Endothelial cell of umbilical vein (primary cell): ENCODE measurements at regions not wholly inside any gene's neighbourhood (a gene's known extent, or its start where the extent isn't known, plus 50 kb on each side); places are given as distances from the start of the nearest gene placed in this dataset.

Source experiments
- BruUV-seq: library from RNA; stranded (reverse); fragments of 400-500 nt; replicated peaks from 2 replicates; lab custom pipeline; 2021; lab: Mats Ljungman, UMichigan
- CTCF ChIA-PET: fragments of 300-600, 350-600 bp; sonication (Branson Sonifier 250); formaldehyde crosslinking; loops from one replicate; lab custom pipeline; 2021; ENCODE audit warnings: antibody characterized with exemption, inconsistent platforms; lab: Charles Lee
- POLR2A ChIA-PET: fragments of 300-600, 350-600 bp; sonication (Branson Sonifier 250); formaldehyde crosslinking; loops from one replicate; lab custom pipeline; 2021; ENCODE audit warnings: antibody characterized with exemption, inconsistent platforms; lab: Charles Lee
- DNase-seq: peaks from one replicate; pipeline ENCODE4 v3.0.0-alpha.2; 2011; ENCODE audit warnings: low read depth, low spot score
- FAIRE-seq: peaks from 2 replicates; lab custom pipeline; 2011; peaks lifted over from hg19 to GRCh38; lab: Jason Lieb, UNC
- H2AFZ ChIP-seq: 2 replicates; pipeline ENCODE4 v1.6.0; 2012; ENCODE audit warnings: low read depth, low read length, control low read depth, inconsistent platforms
- H3K27ac ChIP-seq: 2 replicates; pipeline ENCODE4 v1.5.1; 2011; ENCODE audit warnings: low read depth, mild to moderate bottlenecking, control low read depth, low read length, moderate library complexity; ENCODE audit not compliant: insufficient read depth
- H3K27me3 ChIP-seq, 2 experiments: 2 replicates each; pipeline versions ENCODE4 v1.6.0 to v1.6.1; 2011; ENCODE audit warnings: low read length in 2 of 2, mixed read lengths in 1 of 2; ENCODE audit not compliant: control insufficient read depth in 2 of 2, insufficient read depth in 2 of 2
- H3K36me3 ChIP-seq, 2 experiments: 2 replicates in 1 of 2; 3 replicates in 1 of 2; pipeline ENCODE4 v1.5.1; 2011; ENCODE audit warnings: low read length in 2 of 2, mild to moderate bottlenecking in 1 of 2, moderate library complexity in 1 of 2; ENCODE audit not compliant: control insufficient read depth in 2 of 2, insufficient read depth in 2 of 2; ENCODE audit errors: extremely low read depth in 1 of 2
- H3K4me1 ChIP-seq: 3 replicates; pipeline ENCODE4 v1.5.1; 2011; ENCODE audit warnings: mild to moderate bottlenecking, low read length; ENCODE audit not compliant: control insufficient read depth, insufficient read depth; ENCODE audit errors: extremely low read depth
- H3K4me2 ChIP-seq: 2 replicates; pipeline ENCODE4 v1.6.1; 2011; ENCODE audit warnings: low read length, control low read depth, mixed read lengths; ENCODE audit not compliant: insufficient read depth
- H3K4me3 ChIP-seq, 3 experiments: fragments of 200-600 bp in 1 of 3; sonication (generic), shearing (Covaris generic) in 1 of 3; replicated peaks in 1 of 3; 2 replicates each; pipeline ENCODE4 v1.5.1; 2011 to 2016; ENCODE audit warnings: control low read depth in 3 of 3, low read length in 3 of 3, mild to moderate bottlenecking in 2 of 3, inconsistent platforms in 1 of 3, low read depth in 1 of 3, moderate library complexity in 1 of 3; ENCODE audit not compliant: insufficient read depth in 1 of 3
- H3K79me2 ChIP-seq: 2 replicates; pipeline ENCODE4 v1.6.0; 2012; ENCODE audit warnings: low read length, inconsistent platforms; ENCODE audit not compliant: control insufficient read depth, insufficient read depth
- H3K9ac ChIP-seq: replicated peaks from 2 replicates; pipeline ENCODE3; 2011; ENCODE audit warnings: low read length, control low read depth; ENCODE audit not compliant: insufficient read depth; ENCODE audit errors: extremely low read depth
- H3K9me1 ChIP-seq: replicated peaks from 3 replicates; pipeline ENCODE4 v1.6.0; 2011; ENCODE audit warnings: mild to moderate bottlenecking, low read length; ENCODE audit not compliant: control insufficient read depth, insufficient read depth; ENCODE audit errors: extremely low read depth
- H3K9me3 ChIP-seq: replicated peaks from 2 replicates; pipeline ENCODE4 v1.5.1; 2012; ENCODE audit warnings: low read length, inconsistent platforms; ENCODE audit not compliant: control insufficient read depth, insufficient read depth
- H4K20me1 ChIP-seq: replicated peaks from 2 replicates; pipeline ENCODE3; 2011; ENCODE audit warnings: mild to moderate bottlenecking, low read length; ENCODE audit not compliant: control insufficient read depth, insufficient read depth; ENCODE audit errors: extremely low read depth
- EZH2 ChIP-seq: IDR thresholded peaks from 2 replicates; pipeline ENCODE4 v1.6.1; 2012; ENCODE audit warnings: borderline replicate concordance, low read depth, mild to moderate bottlenecking, moderate library complexity, low read length, inconsistent platforms; ENCODE audit not compliant: severe bottlenecking
- FOS ChIP-seq: IDR thresholded peaks from 2 replicates; pipeline ENCODE4 v1.6.1; 2011; ENCODE audit warnings: mild to moderate bottlenecking, low read length, moderate library complexity, borderline replicate concordance; ENCODE audit not compliant: insufficient read depth
- GATA2 ChIP-seq: IDR thresholded peaks from 2 replicates; pipeline ENCODE4 v1.7.0; 2011; ENCODE audit warnings: low read depth, mild to moderate bottlenecking, moderate library complexity, mixed read lengths, low read length; ENCODE audit not compliant: insufficient read length, insufficient read depth
- JUN ChIP-seq: IDR thresholded peaks from 2 replicates; pipeline ENCODE4 v1.6.1; 2011; ENCODE audit warnings: borderline replicate concordance, low read depth; ENCODE audit not compliant: insufficient read length, insufficient read depth
- MAX ChIP-seq: IDR thresholded peaks from 2 replicates; pipeline ENCODE4 v1.6.1; 2011; ENCODE audit not compliant: insufficient read depth, insufficient read length
- MYC ChIP-seq: IDR thresholded peaks from one replicate; pipeline ENCODE4 v1.6.1; 2011; ENCODE audit warnings: mild to moderate bottlenecking, low read depth, low read length
- POLR2A ChIP-seq: IDR thresholded peaks from 2 replicates; pipeline ENCODE4 v1.6.1; 2012; ENCODE audit warnings: low read depth, mild to moderate bottlenecking, control low read depth, low read length
- POLR2AphosphoS5 ChIP-seq: IDR thresholded peaks from 2 replicates; pipeline ENCODE4 v1.6.1; 2012; ENCODE audit warnings: low read depth, mild to moderate bottlenecking, control low read depth, low read length, moderate library complexity; ENCODE audit not compliant: insufficient read depth
- dilution Hi-C: fragments of 300-500 bp; cut with MboI; formaldehyde crosslinking; loops from one replicate; pipeline ENCODE4 v1.15.0; 2019; ENCODE audit warnings: low sequenced_read_pairs; ENCODE audit not compliant: extremely low pct_ligation_motif_present
- intact Hi-C: fragments of 100-400 bp; cut with micrococcal nuclease; formaldehyde crosslinking; loops from one replicate; pipeline ENCODE4 v1.10.0; 2022
- TF ChIP-seq, protein P1 (sequence below), 2 donors: IDR thresholded peaks; 1 replicate in 1 of 2; 2 replicates in 1 of 2; pipeline ENCODE4 v1.5.1; 2011; ENCODE audit warnings: low read length in 2 of 2, mild to moderate bottlenecking in 2 of 2, moderate library complexity in 2 of 2, control low read depth in 1 of 2, inconsistent platforms in 1 of 2, low read depth in 1 of 2; ENCODE audit not compliant: insufficient read depth in 1 of 2; ENCODE audit errors: extremely low read depth in 1 of 2

GRCh38 chr22:49106096-49106841, 721.4 kb downstream of the BRD1 start:
- POLR2A ChIA-PET: no interaction called here
- dilution Hi-C loops: no loop called here
- Histone ChIP-seq H2AFZ (no peak overlapping the region), H4K20me1 (no peaks in the 10 kb centered on the region), H3K4me1 (no peaks in the 10 kb centered on the region), H3K27me3 (no peaks in the 10 kb centered on the region), H3K79me2 (no peaks in the 10 kb centered on the region), H3K36me3 (no peaks in the 10 kb centered on the region), H3K9ac (no peak overlapping the region), H3K27ac (no peak overlapping the region), H3K9me3 (peaks cover 7% of the 10 kb centered on the region), H3K4me2 (no peak overlapping the region), H3K4me3 (no peak overlapping the region), H3K9me1 (no peaks in the 10 kb centered on the region)
- CTCF ChIA-PET: interaction anchor here (0.5 kb wide), 1 partner anchor 659 kb away, joined by 3 read pairs; no protein-coding TSS in a partner anchor
- TF ChIP-seq POLR2A (no peak), EZH2 (no peak), JUN (no peak), MAX (no peak), POLR2AphosphoS5 (no peak), MYC (no peak), FOS (no peak), GATA2 (no peak)
- TF ChIP-seq, protein P1, sequence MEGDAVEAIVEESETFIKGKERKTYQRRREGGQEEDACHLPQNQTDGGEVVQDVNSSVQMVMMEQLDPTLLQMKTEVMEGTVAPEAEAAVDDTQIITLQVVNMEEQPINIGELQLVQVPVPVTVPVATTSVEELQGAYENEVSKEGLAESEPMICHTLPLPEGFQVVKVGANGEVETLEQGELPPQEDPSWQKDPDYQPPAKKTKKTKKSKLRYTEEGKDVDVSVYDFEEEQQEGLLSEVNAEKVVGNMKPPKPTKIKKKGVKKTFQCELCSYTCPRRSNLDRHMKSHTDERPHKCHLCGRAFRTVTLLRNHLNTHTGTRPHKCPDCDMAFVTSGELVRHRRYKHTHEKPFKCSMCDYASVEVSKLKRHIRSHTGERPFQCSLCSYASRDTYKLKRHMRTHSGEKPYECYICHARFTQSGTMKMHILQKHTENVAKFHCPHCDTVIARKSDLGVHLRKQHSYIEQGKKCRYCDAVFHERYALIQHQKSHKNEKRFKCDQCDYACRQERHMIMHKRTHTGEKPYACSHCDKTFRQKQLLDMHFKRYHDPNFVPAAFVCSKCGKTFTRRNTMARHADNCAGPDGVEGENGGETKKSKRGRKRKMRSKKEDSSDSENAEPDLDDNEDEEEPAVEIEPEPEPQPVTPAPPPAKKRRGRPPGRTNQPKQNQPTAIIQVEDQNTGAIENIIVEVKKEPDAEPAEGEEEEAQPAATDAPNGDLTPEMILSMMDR (IDR thresholded peaks at IDR 0.05; ENCODE audit: extremely low read depth in 1 of 2, insufficient read depth in 1 of 2, low read depth in 1 of 2, low read length in 2 of 2): no peak
- DNase-seq: no peak
- no peak for FAIRE-seq
- intact Hi-C loops: no loop called here
- no TSS peak for BruUV-seq
